TTC549 (cell line): ENCODE measurements at regions not wholly inside any gene's neighbourhood (a gene's known extent, or its start where the extent isn't known, plus 50 kb on each side); places are given as distances from the start of the nearest gene placed in this dataset.

ENCODE experiments used
- FAIRE-seq: peaks from 2 replicates; lab custom pipeline; 2012; peaks lifted over from hg19 to GRCh38; lab: Jason Lieb, UNC

DNA sequence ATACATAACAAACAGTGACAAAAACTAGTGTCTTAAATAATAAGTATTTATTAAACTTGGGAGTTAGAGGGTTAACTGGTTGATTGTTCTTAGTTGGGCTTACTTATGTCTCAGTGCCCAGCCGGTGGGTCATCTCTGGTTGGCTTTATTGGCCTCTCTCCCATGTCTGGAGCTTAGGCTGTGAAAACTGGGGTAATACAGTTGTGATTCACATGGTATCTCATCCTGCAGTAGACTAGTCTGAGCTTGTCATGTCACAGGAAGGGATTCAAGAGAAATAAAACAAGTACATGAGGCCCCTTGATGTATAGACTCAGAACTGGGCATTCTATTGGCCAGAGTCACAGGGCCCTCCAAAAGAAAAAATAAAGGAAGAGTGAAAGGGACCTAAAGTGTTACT lies 466.4 kb upstream of the SMC2 start:
- FAIRE-seq: no peak

GRCh38 chr9:103649086-103649485 lies 445.0 kb upstream of the SMC2 start:
- no peak for FAIRE-seq

DNA sequence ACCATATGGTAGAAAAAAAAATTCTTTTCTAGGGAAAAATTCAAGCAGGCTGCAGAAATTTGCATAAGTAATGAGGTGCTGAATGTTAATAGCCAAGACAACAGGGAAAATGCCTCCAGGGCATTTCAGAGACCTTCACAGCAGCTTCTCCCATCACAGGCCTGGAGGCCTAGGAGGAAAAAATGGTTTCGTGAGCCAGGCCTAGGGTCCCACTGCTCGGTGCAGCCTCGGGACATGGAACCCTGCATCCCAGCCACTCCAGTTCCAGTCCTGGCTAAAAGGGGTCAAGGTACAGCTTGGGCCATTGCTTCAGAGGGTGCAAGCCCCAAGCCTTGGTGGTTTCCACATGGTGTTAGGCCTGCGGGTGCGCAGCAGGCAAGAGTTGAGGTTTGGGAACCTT lies 436.0 kb upstream of the SMC2 start:
- FAIRE-seq: no peak

DNA sequence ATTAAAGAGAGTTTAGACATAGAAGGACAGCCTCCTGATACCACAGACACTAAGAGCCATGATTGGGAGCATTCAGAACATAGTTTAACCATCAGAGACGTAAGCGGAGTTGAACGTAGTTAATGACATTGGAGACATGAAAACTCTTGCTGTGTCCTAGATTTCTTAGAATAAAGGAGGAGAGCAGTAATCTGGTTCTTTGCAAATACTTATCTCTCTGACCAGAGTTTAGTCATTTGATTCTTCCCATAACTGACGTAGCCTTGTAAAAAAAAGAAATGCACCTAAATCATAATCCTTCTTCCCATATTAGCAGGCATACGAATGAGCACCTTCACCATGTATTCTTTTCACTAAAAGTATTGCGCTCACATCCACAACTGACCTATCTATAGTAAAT lies 433.3 kb upstream of the SMC2 start:
- no peak for FAIRE-seq

DNA sequence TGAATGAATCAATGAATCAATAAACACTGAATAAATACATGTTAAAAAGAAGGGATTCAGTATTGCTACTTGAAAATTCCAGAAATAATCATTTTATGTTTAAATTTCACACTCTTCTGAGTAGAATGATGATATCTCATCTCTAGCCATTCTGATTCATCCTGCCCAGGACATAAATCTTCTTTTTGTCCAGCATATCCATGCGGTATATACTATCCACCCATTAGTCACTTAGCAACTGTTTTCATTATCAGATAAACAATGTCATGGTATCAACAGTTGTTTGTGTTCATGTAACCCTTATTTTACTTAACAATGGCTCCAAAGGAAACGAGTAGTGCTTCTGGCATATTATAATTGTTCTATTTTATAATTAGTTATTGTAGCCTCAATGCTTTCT lies 432.4 kb upstream of the SMC2 start:
- FAIRE-seq: no peak

DNA sequence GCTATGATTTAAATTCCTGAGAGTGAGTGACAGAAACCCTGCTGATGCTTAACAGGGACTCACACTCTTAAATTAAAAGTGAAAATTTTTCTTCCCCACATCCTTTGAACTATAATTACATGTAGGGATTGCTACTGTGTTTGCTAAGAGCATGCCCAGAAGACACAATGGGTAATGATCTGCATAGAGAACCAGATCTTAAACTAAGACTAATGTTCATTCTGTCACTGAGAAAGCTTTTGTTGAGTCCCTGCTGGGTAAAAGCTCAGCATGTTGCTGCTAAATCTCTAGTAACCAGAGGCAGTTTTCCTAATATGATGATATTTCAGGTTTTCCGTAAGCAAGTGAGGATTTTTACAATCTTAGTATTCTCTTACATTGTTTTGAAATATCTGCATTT lies 424.8 kb upstream of the SMC2 start:
- no peak for FAIRE-seq

DNA sequence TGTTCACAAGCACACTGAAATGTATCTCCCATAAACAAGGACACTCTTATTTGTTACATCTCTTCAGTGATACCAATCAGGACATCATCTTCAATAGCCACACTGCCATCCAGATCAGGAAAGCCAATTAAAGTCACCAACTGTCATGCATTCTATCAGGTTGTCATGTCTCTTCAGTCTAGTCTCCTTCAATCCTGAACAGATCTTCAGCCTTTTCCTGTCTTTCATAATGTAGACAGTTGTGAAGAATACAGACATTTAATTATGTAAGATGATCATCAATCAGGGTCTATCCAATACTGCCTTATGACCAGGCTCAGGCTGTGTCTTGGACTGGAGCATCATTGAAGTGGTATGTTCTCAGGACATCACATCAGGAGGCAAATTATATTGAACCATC lies 419.8 kb upstream of the SMC2 start:
- FAIRE-seq: no peak

- no peak for FAIRE-seq
These were observed 413.5 kb upstream of the SMC2 start for GRCh38 chr9:103680581-103680980.

- no peak for FAIRE-seq
These were observed 412.7 kb upstream of the SMC2 start for GRCh38 chr9:103681435-103681834.

DNA sequence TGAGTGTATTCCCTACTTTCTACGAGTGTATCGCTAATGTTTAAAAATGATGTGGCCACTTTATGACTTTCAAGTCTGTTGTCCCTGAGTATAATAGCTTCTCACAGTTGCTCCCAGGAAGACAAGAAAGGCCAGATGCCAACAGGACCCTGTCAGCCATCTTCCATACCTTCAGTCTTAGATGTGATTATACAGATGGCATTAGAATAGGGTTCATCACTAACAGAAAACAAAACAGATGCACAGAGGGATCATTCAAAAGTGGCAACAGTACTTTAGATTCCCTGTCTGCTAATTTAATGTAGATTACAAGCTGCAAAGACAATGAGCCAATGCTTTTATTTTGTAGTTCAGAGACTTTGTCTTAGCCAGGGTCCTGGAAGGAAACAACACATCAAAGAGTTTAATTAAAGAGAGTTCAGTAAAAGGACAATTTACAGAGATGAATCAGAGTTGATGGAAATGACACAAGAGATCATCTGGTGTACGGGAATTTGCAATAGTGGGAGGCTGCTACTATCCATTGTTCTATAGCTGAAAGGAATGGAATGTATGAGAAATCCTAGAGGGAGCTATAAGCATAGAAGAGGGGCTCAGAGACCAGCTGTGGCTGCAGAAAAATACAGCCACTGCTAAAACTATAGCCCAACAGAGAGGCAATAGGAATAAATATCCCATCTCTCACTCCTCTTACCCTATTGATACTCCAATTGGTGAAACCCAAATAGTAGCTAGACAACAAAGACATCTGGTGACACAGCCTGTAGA lies 393.7 kb upstream of the SMC2 start:
- no peak for FAIRE-seq

GRCh38 chr9:103702572-103702971 lies 391.5 kb upstream of the SMC2 start:
- no peak for FAIRE-seq

DNA sequence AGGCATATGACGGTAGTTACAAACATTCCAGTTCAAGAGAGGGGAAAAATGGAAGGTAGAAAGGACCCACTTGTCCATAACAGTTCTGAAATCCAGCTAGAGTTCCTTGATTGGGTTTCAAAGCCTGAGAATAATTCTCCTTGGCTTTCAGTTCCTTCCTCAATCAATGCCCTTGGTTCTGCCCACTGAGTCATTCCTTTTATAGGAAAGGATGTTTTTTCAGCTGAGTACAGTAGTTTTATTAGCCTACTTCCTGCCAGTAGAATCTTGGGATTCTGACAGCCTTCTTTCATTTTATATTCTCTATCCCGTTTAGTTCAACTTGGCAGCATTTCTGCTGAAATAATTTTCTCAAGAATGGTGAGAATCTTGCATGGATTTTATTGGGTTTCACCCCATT lies 386.9 kb upstream of the SMC2 start:
- FAIRE-seq: no peak

DNA sequence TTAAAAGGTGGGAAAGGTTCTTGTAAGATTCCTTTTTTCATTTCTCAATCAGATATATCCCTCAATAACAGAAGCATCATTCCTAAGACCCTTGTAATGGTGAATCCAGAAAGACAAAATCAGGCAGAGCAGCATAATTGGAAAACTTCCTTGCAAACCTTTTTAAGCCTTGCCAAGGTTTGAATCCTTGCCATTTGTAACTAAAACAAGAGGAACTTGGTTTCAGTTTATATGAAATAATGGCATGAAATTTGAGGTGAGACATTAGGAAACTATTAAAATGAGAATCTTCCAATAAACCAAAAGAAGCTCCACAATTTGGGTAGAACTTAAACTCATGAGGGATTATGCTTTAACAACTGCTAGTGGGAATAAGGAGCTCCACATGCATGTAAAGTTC lies 384.7 kb upstream of the SMC2 start:
- FAIRE-seq: no peak

DNA sequence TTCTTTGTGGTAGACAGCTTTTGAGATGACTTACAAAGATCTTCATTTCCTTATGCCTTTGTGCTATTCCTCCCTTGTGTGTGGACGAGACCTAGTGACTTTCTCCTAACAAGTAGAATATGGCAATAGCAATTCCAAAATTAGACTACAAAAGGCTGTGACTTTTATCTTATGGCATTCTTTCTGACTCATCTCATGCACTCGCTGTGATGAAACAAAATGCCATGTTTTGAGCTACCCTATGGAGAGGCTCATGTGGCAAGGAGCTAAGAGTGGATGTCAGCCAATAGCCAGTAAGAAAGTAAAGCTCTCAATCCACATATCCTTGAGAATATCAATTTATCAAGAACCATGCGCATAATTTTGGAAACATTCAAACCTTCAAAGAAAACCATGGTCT lies 380.5 kb upstream of the SMC2 start:
- no peak for FAIRE-seq

DNA sequence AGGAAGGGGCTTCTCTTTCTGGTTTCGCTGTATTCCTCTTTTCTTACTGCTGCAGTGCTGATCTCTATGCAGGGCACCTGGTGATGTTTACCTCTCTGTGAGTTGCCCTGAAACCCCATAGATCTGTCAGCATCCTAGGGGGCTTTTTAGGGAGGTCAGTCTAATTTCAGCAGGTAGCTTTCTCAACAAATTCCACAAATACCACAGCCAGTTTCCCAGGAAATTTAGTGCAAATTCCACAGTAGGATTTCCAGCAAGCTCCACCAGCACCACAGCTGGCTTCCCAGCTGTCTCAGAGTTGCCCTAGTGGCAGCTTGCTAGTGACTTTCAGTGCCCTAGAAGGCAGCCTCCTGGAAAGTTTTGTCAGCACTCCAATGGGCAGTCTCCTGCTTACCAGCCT lies 379.1 kb upstream of the SMC2 start:
- no peak for FAIRE-seq

DNA sequence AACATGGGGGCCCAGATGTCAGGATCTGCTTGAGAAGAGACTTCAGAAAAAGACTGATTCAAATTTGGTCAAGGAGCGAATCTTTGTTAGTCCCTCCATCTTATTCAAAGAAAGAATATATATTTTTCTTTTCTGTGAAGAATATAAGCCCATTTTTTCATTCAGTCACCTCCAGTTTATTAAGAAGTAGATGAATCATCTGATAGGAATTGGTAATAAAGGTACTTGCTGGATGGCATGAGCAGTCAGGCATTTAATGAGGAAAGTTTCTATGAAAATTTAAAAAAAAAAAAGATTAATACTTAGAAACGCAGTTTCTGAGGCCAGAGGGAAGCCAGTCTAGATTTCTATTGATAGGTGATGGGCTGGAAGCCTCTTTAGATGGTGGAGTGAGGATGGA lies 373.1 kb upstream of the SMC2 start:
- FAIRE-seq: no peak

- FAIRE-seq: no peak
These were observed 363.2 kb upstream of the SMC2 start for GRCh38 chr9:103730866-103731265.

- FAIRE-seq: no peak
These were observed 362.6 kb upstream of the SMC2 start for GRCh38 chr9:103731541-103731940.

- FAIRE-seq: no peak
These were observed 359.6 kb upstream of the SMC2 start for GRCh38 chr9:103734471-103734870.

GRCh38 chr9:103755441-103755840 lies 338.7 kb upstream of the SMC2 start:
- FAIRE-seq: no peak

DNA sequence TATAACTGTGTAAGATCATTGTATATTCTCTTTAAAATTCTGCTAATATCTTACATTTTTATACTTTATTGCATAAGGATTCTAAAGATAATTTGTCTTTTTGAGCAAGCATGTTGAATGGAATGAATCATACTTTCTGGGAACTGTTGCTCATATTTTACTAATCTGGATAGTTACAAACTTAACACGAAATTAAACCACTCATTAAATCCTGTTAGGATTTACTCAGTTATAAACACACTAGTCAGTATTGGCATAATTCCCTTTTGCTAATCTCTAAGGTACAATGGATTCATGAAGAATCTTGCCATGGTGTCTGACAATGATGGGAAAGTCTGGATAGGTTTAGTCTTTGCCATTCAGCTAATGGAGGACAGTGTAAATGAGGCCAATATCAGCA lies 338.1 kb upstream of the SMC2 start:
- FAIRE-seq: no peak

GRCh38 chr9:103757062-103757461 lies 337.0 kb upstream of the SMC2 start:
- no peak for FAIRE-seq

- FAIRE-seq: no peak
These were observed 332.6 kb upstream of the SMC2 start for GRCh38 chr9:103761466-103761865.

DNA sequence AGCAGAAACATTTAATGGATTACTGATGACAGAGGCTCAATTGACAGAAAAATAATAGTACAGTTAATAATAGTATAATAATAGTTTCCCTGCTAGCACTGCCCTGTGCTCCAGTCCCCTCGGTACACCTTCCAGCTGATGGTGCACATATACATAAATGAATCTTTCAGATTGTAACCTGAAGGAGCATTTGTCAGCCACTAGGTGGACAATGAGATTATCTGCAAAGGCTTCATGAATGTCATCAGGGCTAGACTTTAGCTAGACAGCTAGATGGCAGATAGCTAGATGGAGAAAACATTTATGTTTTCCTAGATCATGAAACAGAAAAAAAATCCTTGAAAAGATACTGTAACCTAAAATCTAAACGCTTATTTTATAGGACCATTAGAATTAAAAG lies 304.4 kb upstream of the SMC2 start:
- FAIRE-seq: no peak

- FAIRE-seq: no peak
These were observed 295.5 kb upstream of the SMC2 start for GRCh38 chr9:103798620-103799019.
